ENCODE measurements at regions not wholly inside any gene's neighbourhood (a gene's known extent, or its start where the extent isn't known, plus 50 kb on each side); places are given as distances from the start of the nearest gene placed in this dataset.

- peaks cover 0 to 5% (median under 1%) of the 10 kb centered on the region in 5 donors for H3K4me1 ChIP-seq (ENCODE audit: control insufficient read depth in 5 of 5, insufficient read depth in 5 of 5, low read length in 5 of 5)
- no peak overlapping the region for H3K9ac ChIP-seq (ENCODE audit: insufficient read depth in 1 of 2, low read length in 2 of 2)
- no peaks in the 10 kb centered on the region for H3K9me3 ChIP-seq (ENCODE audit: control insufficient read depth in 4 of 4, insufficient read depth in 3 of 4, low read length in 3 of 4)
- no peak overlapping the region for H3K4me3 ChIP-seq
- no peak for TF ChIP-seq CTCF (IDR thresholded peaks at IDR 0.05; ENCODE audit: control extremely low read depth, extremely low read depth)
- H3K27ac ChIP-seq (ENCODE audit: low read depth in 1 of 2, low read length in 1 of 2), result no peak overlapping the region
- no peak for DNase-seq
- no peaks in the 10 kb centered on the region for H3K27me3 ChIP-seq (ENCODE audit: control insufficient read depth in 3 of 3, insufficient read depth in 3 of 3, low read length in 2 of 3)
- no peak for ATAC-seq (ENCODE audit: insufficient read depth, low FRiP score)
- no peaks in the 10 kb centered on the region for H3K36me3 ChIP-seq (ENCODE audit: control insufficient read depth in 4 of 4, insufficient read depth in 4 of 4, low read length in 4 of 4)
- WGBS, 2 donors, result 75 to 88% methylated on average over 1 of the region's 1 CpG
These were observed 106.4 kb upstream of the LPP start for GRCh38 chr3:188047536-188047935.

GRCh38 chr3:188049606-188050530 lies 104.1 kb upstream of the LPP start:
- Histone ChIP-seq H3K36me3 (ENCODE audit: control insufficient read depth in 4 of 4, insufficient read depth in 4 of 4, low read length in 4 of 4) (no peaks in the 10 kb centered on the region), H3K9ac (ENCODE audit: insufficient read depth in 1 of 2, low read length in 2 of 2) (no peak overlapping the region), H3K27me3 (ENCODE audit: control insufficient read depth in 3 of 3, insufficient read depth in 3 of 3, low read length in 2 of 3) (no peaks in the 10 kb centered on the region), H3K27ac (ENCODE audit: low read depth in 1 of 2, low read length in 1 of 2) (no peak overlapping the region), H3K4me3 (no peak overlapping the region), H3K9me3 (ENCODE audit: control insufficient read depth in 4 of 4, insufficient read depth in 3 of 4, low read length in 3 of 4) (no peaks in the 10 kb centered on the region), H3K4me1 (ENCODE audit: control insufficient read depth in 5 of 5, insufficient read depth in 5 of 5, low read length in 5 of 5) (peaks cover 0 to 25% (median 8%) of the 10 kb centered on the region in 5 donors)
- no peak for ATAC-seq (ENCODE audit: insufficient read depth, low FRiP score)
- DNase-seq, result no peak
- 32 to 54% methylated on average over 10 of the region's 10 CpGs for WGBS, 2 donors
- no peak for TF ChIP-seq CTCF (IDR thresholded peaks at IDR 0.05; ENCODE audit: control extremely low read depth, extremely low read depth)

GRCh38 chr3:188051801-188052168 lies 102.2 kb upstream of the LPP start:
- H3K36me3 ChIP-seq (ENCODE audit: control insufficient read depth in 4 of 4, insufficient read depth in 4 of 4, low read length in 4 of 4), result no peaks in the 10 kb centered on the region
- peaks cover 0 to 25% (median 8%) of the 10 kb centered on the region in 5 donors for H3K4me1 ChIP-seq (ENCODE audit: control insufficient read depth in 5 of 5, insufficient read depth in 5 of 5, low read length in 5 of 5)
- H3K4me3 ChIP-seq, result no peak overlapping the region
- no peaks in the 10 kb centered on the region for H3K9me3 ChIP-seq (ENCODE audit: control insufficient read depth in 4 of 4, insufficient read depth in 3 of 4, low read length in 3 of 4)
- 84 to 92% methylated on average over 8 of the region's 8 CpGs for WGBS, 2 donors
- DNase-seq (peak in 2 of 3 donors; percentile 88 to 89), ATAC-seq (ENCODE audit: insufficient read depth, low FRiP score) (no peak)
- TF ChIP-seq CTCF (IDR thresholded peaks at IDR 0.05; ENCODE audit: control extremely low read depth, extremely low read depth), result no peak
- peak overlapping the region; percentile 14 to 79 for H3K27ac ChIP-seq (ENCODE audit: low read depth in 1 of 2, low read length in 1 of 2)
- H3K9ac ChIP-seq (ENCODE audit: insufficient read depth in 1 of 2, low read length in 2 of 2), result no peak overlapping the region
- H3K27me3 ChIP-seq (ENCODE audit: control insufficient read depth in 3 of 3, insufficient read depth in 3 of 3, low read length in 2 of 3), result no peaks in the 10 kb centered on the region

Data from lung (tissue), 11 donors.